ENCODE measurements at regions not wholly inside any gene's neighbourhood (a gene's known extent, or its start where the extent isn't known, plus 50 kb on each side); places are given as distances from the start of the nearest gene placed in this dataset.

DNA sequence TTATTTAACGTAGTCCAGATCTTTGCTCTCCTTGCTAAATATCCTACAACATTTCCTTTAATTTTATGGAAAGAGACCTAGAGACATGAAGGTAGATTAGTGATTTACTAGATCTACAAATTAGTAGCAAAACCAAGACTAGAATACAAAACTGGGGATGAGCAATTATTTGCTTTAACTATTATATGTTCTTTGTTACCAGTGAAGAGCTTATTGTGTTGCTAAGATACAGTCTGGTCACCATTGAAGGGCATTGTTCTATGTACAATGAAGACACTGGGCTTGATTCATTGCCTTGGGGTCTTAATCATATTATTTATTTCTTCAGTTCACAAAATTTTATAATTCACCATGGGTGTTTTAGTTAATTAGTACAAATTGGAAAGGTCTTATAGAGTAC, 88.3 kb downstream of the S1PR1 start:
- TF ChIP-seq FOXM1 (IDR thresholded peaks at IDR 0.05; ENCODE audit: borderline replicate concordance, low read depth) (no peak), EP300 (IDR thresholded peaks at IDR 0.05; ENCODE audit: borderline replicate concordance) (no peak), CEBPB (IDR thresholded peaks at IDR 0.05) (no peak), EGR1 (IDR thresholded peaks at IDR 0.05) (no peak), NFIC (IDR thresholded peaks at IDR 0.05) (no peak)

All from Ishikawa (cell line).